ENCODE measurements at regions not wholly inside any gene's neighbourhood (a gene's known extent, or its start where the extent isn't known, plus 50 kb on each side); places are given as distances from the start of the nearest gene placed in this dataset.
"Not testable (repeated sequence)": the region's sequence is repeated elsewhere in the genome, so short reads cannot be mapped to it uniquely, and the experiment has no call there.

- H3K4me3 ChIP-seq (ENCODE audit: low read length) = no peak overlapping the region
- no peak overlapping the region for H3K9ac ChIP-seq (ENCODE audit: low read depth, low read length)
- H3K36me3 ChIP-seq (ENCODE audit: insufficient read depth, low read depth, low read length) = no peaks in the 10 kb centered on the region
- peaks cover 3% of the 10 kb centered on the region; the same call in 1 of the 2 replicates for H3K27me3 ChIP-seq (ENCODE audit: insufficient read depth, low read length)
- no peaks in the 10 kb centered on the region for H3K4me1 ChIP-seq (ENCODE audit: insufficient read depth, low read length)
- no peak overlapping the region for H3K27ac ChIP-seq (ENCODE audit: low read length)
- H3K9me3 ChIP-seq (ENCODE audit: insufficient read depth, low read depth, low read length) = no peaks in the 10 kb centered on the region
These were observed 58.3 kb upstream of the ARL4C start for GRCh38 chr2:234555161-234555560.

GRCh38 chr2:234553223-234553622, 56.3 kb upstream of the ARL4C start:
- H3K9ac ChIP-seq (ENCODE audit: low read depth, low read length); H3K27ac ChIP-seq (ENCODE audit: low read length); H3K9me3 ChIP-seq (ENCODE audit: insufficient read depth, low read depth, low read length); H3K27me3 ChIP-seq (ENCODE audit: insufficient read depth, low read length); H3K4me3 ChIP-seq (ENCODE audit: low read length); H3K36me3 ChIP-seq (ENCODE audit: insufficient read depth, low read depth, low read length): not testable (repeated sequence)
- H3K4me1 ChIP-seq (ENCODE audit: insufficient read depth, low read length) = peaks cover 11% of the 10 kb centered on the region; the same call in 1 of the 2 replicates

- Histone ChIP-seq H3K27ac (ENCODE audit: low read length) (no peak overlapping the region), H3K27me3 (ENCODE audit: insufficient read depth, low read length) (peaks cover 9% of the 10 kb centered on the region; the same call in 1 of the 2 replicates), H3K4me3 (ENCODE audit: low read length) (no peak overlapping the region), H3K36me3 (ENCODE audit: insufficient read depth, low read depth, low read length) (no peaks in the 10 kb centered on the region), H3K9ac (ENCODE audit: low read depth, low read length) (no peak overlapping the region), H3K9me3 (ENCODE audit: insufficient read depth, low read depth, low read length) (no peaks in the 10 kb centered on the region), H3K4me1 (ENCODE audit: insufficient read depth, low read length) (peaks cover 23% of the 10 kb centered on the region)
These were observed 53.7 kb upstream of the ARL4C start for GRCh38 chr2:234550511-234551107.

GRCh38 chr2:234550056-234550455, 53.2 kb upstream of the ARL4C start:
- Histone ChIP-seq H3K27me3 (ENCODE audit: insufficient read depth, low read length) (peaks cover 9% of the 10 kb centered on the region; the same call in 1 of the 2 replicates), H3K9ac (ENCODE audit: low read depth, low read length) (no peak overlapping the region), H3K4me1 (ENCODE audit: insufficient read depth, low read length) (peaks cover 29% of the 10 kb centered on the region), H3K9me3 (ENCODE audit: insufficient read depth, low read depth, low read length) (no peaks in the 10 kb centered on the region), H3K4me3 (ENCODE audit: low read length) (no peak overlapping the region), H3K27ac (ENCODE audit: low read length) (no peak overlapping the region), H3K36me3 (ENCODE audit: insufficient read depth, low read depth, low read length) (no peaks in the 10 kb centered on the region)

- Histone ChIP-seq H3K4me1 (ENCODE audit: insufficient read depth, low read length) (peaks cover 30% of the 10 kb centered on the region), H3K27me3 (ENCODE audit: insufficient read depth, low read length) (peaks cover 15% of the 10 kb centered on the region), H3K36me3 (ENCODE audit: insufficient read depth, low read depth, low read length) (no peaks in the 10 kb centered on the region), H3K9ac (ENCODE audit: low read depth, low read length) (peak overlapping the region; percentile 40; the same call in 1 of the 2 replicates), H3K27ac (ENCODE audit: low read length) (peak overlapping the region; percentile 2), H3K4me3 (ENCODE audit: low read length) (peak overlapping the region; percentile 8; the same call in 1 of the 2 replicates), H3K9me3 (ENCODE audit: insufficient read depth, low read depth, low read length) (no peaks in the 10 kb centered on the region)
These were observed 52.0 kb upstream of the ARL4C start for GRCh38 chr2:234548695-234549420.

- H3K27ac ChIP-seq (ENCODE audit: low read length) = peak overlapping the region; percentile 12
- H3K36me3 ChIP-seq (ENCODE audit: insufficient read depth, low read depth, low read length) = no peaks in the 10 kb centered on the region
- H3K4me1 ChIP-seq (ENCODE audit: insufficient read depth, low read length) = peaks cover 30% of the 10 kb centered on the region
- H3K4me3 ChIP-seq (ENCODE audit: low read length) = no peak overlapping the region
- peaks cover 17% of the 10 kb centered on the region for H3K27me3 ChIP-seq (ENCODE audit: insufficient read depth, low read length)
- H3K9me3 ChIP-seq (ENCODE audit: insufficient read depth, low read depth, low read length) = no peaks in the 10 kb centered on the region
- H3K9ac ChIP-seq (ENCODE audit: low read depth, low read length) = peak overlapping the region; percentile 20; the same call in 1 of the 2 replicates
These were observed 49.9 kb upstream of the ARL4C start for GRCh38 chr2:234546770-234547169.
